BJ (cell line): ENCODE measurements at regions not wholly inside any gene's neighbourhood (a gene's known extent, or its start where the extent isn't known, plus 50 kb on each side); places are given as distances from the start of the nearest gene placed in this dataset.

Experiments
- CTCF ChIA-PET: fragments of 350-600 bp; formaldehyde crosslinking; extraction: SDS; loops from one replicate; lab custom pipeline; 2021; ENCODE audit warnings: antibody characterized with exemption, inconsistent platforms; lab: Yijun Ruan, JAX
- POLR2A ChIA-PET: fragments of 300-600 bp; sonication (Branson Sonifier 250); formaldehyde crosslinking; extraction: SDS; loops from one replicate; lab custom pipeline; 2021; ENCODE audit warnings: antibody characterized with exemption; lab: Charles Lee
- DNase-seq: peaks from one replicate; pipeline ENCODE4 v3.0.0-alpha.2; 2011; ENCODE audit warnings: low read depth
- H3K27me3 ChIP-seq: 2 replicates; pipeline ENCODE4 v1.6.0; 2011; ENCODE audit warnings: low read length; ENCODE audit not compliant: control insufficient read depth, insufficient read depth
- H3K36me3 ChIP-seq: 2 replicates; pipeline ENCODE4 v1.5.1; 2011; ENCODE audit warnings: low read length; ENCODE audit not compliant: control insufficient read depth, insufficient read depth
- H3K4me3 ChIP-seq: 2 replicates; pipeline ENCODE4 v1.5.1; 2011; ENCODE audit warnings: low read depth, mild to moderate bottlenecking, control low read depth, low read length
- TF ChIP-seq, protein P1 (sequence below): IDR thresholded peaks from 2 replicates; pipeline ENCODE4 v1.5.1; 2011; ENCODE audit warnings: low read depth, mild to moderate bottlenecking, control low read depth, inconsistent platforms, low read length, moderate library complexity; ENCODE audit not compliant: insufficient read depth

DNA sequence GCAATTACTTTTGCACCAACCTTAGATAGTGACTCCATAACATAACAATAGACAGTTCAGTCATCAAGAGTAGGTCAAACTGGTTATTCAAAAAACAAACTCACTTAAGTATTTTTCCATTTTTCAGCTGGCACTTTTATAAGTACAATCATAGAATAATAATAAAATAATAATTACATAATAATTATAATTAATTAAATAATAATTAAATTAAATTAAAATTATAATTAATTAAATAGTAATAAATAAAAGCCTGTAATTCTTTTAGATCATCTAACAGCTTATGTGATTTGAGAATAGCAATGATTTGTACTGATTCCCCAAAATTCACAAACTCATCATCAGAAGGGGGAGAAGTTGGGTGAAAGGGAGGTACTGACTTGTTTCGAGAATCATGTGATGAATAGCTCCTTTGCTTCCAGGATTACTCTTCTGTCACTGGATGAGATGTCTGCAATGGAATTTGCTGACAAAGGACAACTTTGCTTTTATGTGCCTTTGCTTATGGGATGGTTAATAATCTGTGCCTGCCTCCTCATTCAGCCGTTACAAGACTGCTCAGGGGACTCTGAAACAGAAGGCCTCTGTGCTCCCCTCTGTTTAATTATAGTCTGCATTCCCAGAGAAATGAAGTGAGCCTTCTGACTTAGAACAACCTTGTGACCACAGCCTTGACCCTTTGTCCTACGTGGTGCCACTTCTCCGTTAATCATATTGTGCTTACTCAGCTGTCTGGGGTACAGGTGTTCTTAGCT is 104.8 kb upstream of the ENPEP start:
- CTCF ChIA-PET: interaction anchor here (0.7 kb wide), 1 partner anchor 146 kb away, joined by 3 read pairs; no protein-coding TSS in a partner anchor
- Histone ChIP-seq H3K36me3 (no peaks in the 10 kb centered on the region), H3K27me3 (no peaks in the 10 kb centered on the region), H3K4me3 (no peak overlapping the region)
- POLR2A ChIA-PET: no interaction called here
- no peak for DNase-seq
- TF ChIP-seq, protein P1, sequence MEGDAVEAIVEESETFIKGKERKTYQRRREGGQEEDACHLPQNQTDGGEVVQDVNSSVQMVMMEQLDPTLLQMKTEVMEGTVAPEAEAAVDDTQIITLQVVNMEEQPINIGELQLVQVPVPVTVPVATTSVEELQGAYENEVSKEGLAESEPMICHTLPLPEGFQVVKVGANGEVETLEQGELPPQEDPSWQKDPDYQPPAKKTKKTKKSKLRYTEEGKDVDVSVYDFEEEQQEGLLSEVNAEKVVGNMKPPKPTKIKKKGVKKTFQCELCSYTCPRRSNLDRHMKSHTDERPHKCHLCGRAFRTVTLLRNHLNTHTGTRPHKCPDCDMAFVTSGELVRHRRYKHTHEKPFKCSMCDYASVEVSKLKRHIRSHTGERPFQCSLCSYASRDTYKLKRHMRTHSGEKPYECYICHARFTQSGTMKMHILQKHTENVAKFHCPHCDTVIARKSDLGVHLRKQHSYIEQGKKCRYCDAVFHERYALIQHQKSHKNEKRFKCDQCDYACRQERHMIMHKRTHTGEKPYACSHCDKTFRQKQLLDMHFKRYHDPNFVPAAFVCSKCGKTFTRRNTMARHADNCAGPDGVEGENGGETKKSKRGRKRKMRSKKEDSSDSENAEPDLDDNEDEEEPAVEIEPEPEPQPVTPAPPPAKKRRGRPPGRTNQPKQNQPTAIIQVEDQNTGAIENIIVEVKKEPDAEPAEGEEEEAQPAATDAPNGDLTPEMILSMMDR: no peak

DNA sequence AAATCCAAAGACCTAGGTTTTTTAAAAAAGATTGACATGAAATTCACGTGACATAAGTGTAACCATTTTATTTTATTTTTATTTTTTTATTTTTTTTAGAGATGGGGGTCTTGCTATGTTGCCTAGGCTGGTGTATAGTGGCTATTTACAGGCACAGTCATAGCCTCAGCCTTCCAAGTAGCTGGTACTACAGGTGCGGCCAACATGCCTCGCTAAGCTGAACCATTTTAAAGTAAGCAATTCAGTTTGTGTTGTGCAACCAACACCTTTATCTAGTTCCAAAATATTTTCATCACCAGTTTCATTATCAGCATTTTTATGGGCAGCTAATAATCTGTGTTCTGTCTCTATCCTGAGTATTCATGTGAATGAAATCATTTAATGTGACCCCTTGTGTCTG is 107.5 kb upstream of the ENPEP start:
- Histone ChIP-seq H3K27me3 (no peaks in the 10 kb centered on the region), H3K36me3 (no peaks in the 10 kb centered on the region), H3K4me3 (no peak overlapping the region)
- TF ChIP-seq, protein P1: no peak
- DNase-seq: no peak
- ChIA-PET POLR2A (no interaction called here), CTCF (no interaction called here)

DNA sequence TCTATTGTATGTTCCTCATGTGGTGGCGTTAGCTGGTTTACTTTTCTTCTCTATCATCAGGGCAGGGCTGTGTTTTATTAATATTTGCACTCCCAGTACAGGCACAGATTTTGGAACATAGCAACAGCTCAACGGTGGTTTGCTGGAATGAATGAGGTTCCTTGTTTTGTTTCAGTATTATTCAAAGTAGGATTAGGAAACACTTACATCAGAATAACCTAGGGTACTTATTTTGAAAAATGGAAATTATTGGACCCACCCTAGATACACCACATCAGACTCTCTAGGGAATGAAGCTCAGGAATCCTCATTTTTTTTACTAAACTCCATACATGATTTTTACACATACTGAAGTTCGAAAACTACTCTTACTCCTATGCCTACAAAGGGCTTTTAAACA is 108.8 kb upstream of the ENPEP start:
- ChIA-PET CTCF (interaction anchor here (0.6 kb wide), 1 partner anchor 85 kb away, joined by 3 read pairs; no protein-coding TSS in a partner anchor), POLR2A (no interaction called here)
- no peak for DNase-seq
- Histone ChIP-seq H3K27me3 (no peaks in the 10 kb centered on the region), H3K4me3 (no peak overlapping the region), H3K36me3 (no peaks in the 10 kb centered on the region)
- TF ChIP-seq, protein P1: no peak

DNA sequence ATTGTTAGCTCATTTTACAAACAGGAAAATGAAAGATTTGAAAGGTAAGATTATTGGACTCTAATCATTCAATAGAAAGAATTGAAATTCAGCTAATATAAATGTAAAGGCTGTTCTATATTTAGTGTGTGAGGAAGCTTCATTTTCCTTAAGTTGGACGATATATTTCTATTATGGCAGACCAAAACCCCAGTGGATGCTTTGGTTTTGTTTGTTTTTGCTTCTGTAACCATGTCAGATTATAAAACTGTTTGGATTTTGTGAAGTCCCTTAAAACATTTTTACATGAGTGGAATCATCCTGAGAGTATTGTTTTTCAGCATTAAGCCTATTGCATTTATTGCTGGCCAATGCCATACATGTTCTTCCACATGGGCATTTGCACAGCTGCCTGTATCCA is 110.2 kb upstream of the ENPEP start:
- no peaks in the 10 kb centered on the region for H3K27me3 ChIP-seq
- no peak overlapping the region for H3K4me3 ChIP-seq
- no peak for DNase-seq
- CTCF ChIA-PET: interaction anchor here (1.0 to 1.3 kb wide), 3 partner anchors 10 to 50 kb away, joined by 3 to 4 read pairs (median 3); no protein-coding TSS in a partner anchor
- TF ChIP-seq, protein P1: no peak
- POLR2A ChIA-PET: no interaction called here
- no peaks in the 10 kb centered on the region for H3K36me3 ChIP-seq

DNA sequence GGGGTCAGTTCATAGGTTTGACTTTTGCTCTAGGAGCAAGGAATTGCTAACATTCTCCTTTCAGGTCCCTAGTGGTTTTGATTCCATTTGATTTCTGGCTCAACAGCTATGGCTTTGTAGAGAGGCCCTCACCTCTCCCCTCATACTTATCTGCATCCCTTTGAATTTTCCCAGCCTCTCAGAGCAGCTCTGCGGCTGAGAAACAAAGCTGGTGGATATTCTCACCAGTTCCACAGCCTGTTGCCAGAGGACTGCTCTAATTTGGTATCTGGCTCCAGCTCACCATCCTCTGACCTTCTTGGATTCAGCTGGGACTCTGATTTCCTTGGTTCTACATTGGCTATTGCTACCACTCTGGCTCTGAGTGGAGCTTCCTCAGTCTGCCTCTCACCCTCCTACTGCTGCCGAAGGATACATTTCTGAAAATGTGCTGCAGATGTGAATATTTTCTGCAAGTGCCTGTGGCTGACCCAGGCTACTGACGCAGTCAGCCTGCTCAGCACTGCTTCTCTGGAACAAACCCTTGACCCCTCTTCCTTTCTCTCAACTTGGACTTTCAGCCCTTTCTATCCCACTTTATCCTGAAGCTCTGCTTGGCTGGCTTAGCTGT is 110.9 kb upstream of the ENPEP start:
- H3K27me3 ChIP-seq: no peaks in the 10 kb centered on the region
- no peak for DNase-seq
- CTCF ChIA-PET: interaction anchor here (0.9 to 1.3 kb wide), 4 partner anchors 9 to 221 kb away, joined by 3 to 4 read pairs (median 3); no protein-coding TSS in a partner anchor
- TF ChIP-seq, protein P1: no peak
- POLR2A ChIA-PET: no interaction called here
- H3K4me3 ChIP-seq: no peak overlapping the region
- H3K36me3 ChIP-seq: no peaks in the 10 kb centered on the region
